Inferior parietal cortex (tissue), 1 donor: ENCODE measurements at regions not wholly inside any gene's neighbourhood (a gene's known extent, or its start where the extent isn't known, plus 50 kb on each side); places are given as distances from the start of the nearest gene placed in this dataset.
"Not testable (repeated sequence)": the region's sequence is repeated elsewhere in the genome, so short reads cannot be mapped to it uniquely, and the experiment has no call there.

Experiments used
- DNase-seq: peaks from one replicate; pipeline ENCODE4 v3.0.0-alpha.2; 2016; ENCODE audit errors: extremely low spot score

GRCh38 chr10:28135258-28135657, 136.4 kb upstream of the ODAD2 start:
- DNase-seq: no peak

DNA sequence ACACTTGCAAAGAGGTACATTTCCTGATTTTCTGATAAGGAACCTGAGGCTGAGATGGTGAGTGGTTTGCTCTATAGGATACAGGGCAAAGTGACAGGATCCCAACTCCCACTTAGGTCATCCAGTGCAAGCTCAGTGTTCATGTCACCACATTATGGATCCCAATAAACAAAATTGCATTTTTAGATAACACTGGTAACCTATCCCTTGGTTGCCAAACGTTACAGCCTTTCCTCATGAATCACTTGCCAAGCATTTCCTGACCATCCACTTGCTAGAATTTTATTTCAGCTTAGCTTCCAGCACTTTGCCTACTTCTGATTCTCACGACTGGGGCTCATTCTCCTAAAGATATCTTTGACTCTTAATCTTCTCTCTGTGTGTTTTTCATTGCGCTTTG, 131.4 kb upstream of the ODAD2 start:
- no peak for DNase-seq

GRCh38 chr10:28127881-28128280, 129.0 kb upstream of the ODAD2 start:
- no peak for DNase-seq

GRCh38 chr10:28125701-28126100, 126.8 kb upstream of the ODAD2 start:
- DNase-seq: no peak

GRCh38 chr10:28120795-28121194, 121.9 kb upstream of the ODAD2 start:
- no peak for DNase-seq

GRCh38 chr10:28120043-28120749, 121.3 kb upstream of the ODAD2 start:
- DNase-seq: no peak

- DNase-seq: no peak
These were observed 120.2 kb upstream of the ODAD2 start for GRCh38 chr10:28118985-28119628.

- DNase-seq: no peak
These were observed 114.3 kb upstream of the ODAD2 start for GRCh38 chr10:28113202-28113601.

GRCh38 chr10:28111712-28112111, 112.8 kb upstream of the ODAD2 start:
- DNase-seq: no peak

GRCh38 chr10:28105561-28105960, 106.7 kb upstream of the ODAD2 start:
- DNase-seq: no peak

DNA sequence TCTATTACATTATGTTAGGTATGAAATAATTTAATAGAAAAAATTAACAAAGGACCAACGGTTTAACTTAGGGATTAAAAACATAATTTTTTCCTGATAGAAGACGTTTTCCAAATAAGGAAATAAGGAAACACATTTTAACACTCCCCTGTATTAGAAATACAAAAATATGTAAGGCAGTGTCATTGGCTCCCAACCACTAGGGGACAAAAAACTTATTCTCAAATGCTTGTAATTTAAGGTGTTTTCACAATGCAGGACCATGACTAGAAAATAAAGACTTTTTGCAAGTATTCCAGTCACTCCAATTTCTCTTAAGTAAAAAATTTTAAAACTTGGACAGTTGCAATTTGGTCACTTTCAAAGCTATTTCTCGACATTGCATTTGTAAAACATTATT, 98.8 kb upstream of the ODAD2 start:
- no peak for DNase-seq

DNA sequence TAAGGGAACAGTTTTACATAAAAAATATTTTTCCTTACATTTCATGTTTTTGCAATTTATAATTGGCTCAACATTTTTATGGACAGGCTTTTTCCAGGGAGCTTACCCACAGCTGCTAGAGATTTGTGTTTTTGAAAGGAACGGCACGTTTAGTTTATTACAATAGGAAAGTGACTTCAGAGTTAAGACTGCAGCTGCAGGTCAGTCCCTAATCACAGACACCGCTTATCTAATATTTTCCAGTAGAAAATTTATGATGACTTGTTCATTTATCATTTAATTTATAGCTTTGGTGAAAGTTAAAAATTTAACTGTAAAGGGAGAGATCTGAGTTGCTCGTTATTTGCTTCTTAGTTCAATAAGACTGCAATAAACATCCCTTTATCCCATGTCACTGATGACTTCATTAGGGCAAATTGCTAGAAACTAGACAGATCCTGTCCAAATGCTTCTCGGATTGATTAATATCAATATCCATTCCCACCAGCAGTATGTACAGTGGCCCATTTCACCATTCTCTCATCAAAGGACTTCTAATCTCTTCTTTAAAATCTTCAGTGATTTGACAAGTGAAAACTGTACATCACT, 97.0 kb upstream of the ODAD2 start:
- DNase-seq: no peak

- no peak for DNase-seq
These were observed 95.2 kb upstream of the ODAD2 start for GRCh38 chr10:28094121-28094520.

GRCh38 chr10:28091913-28092312, 93.0 kb upstream of the ODAD2 start:
- DNase-seq: no peak

GRCh38 chr10:28090506-28090905, 91.6 kb upstream of the ODAD2 start:
- DNase-seq: no peak

- DNase-seq: no peak
These were observed 90.6 kb upstream of the ODAD2 start for GRCh38 chr10:28089467-28089866.

DNA sequence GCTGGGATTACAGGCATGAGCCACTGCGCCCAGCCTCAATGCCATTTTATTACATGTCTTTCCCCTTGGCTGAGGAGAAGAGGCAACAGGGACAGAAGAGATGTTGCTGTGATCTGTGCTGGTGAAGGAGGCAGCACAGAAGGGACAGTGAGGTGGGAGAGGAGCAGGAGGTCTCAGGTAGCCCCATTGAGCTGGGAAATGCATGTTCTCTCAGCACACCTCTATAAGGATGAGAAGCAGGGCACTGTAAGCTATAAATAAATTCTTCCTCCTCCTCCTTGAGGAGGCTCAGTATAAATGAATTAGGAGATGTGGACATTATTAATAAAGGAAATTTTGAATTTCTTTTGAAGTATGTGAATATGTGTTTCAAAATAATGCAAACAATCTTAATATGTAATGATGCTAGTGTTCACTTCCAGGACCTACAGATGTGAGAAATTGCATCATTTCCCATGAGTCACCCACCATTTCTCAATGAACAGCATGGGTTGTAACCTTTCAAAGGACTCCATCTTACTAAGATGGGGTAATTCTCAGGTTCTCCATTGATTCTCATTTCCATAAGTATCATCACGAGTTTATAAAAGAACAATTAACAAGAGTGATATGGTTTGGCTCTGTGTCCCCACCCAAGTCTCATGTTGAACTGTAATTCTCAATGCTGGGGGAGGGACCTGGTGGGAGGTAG, 88.9 kb upstream of the ODAD2 start:
- DNase-seq: no peak

DNA sequence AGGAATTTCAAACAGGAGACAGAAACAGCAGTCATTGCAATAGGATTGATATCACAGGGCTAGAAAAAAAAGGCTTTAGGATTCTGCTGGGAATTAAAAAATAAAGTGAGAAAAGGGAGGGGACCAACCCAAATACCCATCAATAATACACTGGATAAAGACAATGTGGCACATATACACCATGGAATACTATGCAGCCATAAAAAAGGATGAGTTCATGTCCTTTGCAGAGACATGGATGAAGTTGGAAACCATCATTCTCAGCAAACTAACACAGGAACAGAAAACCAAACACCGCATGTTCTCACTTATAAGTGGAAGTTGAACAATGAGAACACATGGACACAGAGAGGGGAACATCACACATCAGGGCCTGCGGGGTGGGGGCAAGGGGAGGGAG, 86.9 kb upstream of the ODAD2 start:
- not testable (repeated sequence) for DNase-seq

DNA sequence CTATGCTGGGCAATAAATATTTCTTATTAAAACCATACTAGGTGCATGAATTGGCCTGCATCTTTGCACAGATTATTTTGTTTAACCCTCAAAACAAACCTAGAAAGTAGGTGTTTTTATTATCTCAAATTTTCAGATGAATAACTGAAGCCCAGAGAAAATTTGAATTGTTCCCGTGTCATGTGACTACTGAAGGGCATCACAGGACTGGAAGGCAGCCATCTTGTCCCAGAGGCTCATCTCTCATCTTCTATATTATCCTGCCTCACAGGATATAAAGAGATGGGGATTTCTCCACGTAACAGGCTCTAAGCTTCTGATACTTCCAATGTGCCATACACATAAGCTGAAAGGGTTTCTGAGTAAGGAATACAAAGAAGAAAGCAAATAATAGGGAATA, 84.0 kb upstream of the ODAD2 start:
- no peak for DNase-seq

DNA sequence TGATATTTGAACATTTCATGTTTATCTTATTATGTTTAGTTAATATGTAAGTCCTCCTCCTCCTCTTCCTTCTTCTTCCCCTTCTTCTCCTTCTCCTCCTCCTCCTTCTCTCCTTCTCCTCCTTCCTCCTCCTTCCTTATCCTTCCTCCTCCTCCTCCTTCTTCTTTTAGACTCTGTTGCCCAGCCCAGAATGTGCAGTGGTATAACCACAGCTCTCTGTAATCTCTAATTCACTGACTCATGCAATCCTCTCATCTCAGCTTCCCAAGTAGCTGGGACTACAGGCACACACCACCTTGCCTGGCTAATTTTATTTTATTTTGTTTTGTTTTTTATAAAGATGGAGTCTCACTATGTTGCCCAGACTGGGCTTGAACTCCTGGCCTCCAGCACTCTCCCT, 83.4 kb upstream of the ODAD2 start:
- no peak for DNase-seq

DNA sequence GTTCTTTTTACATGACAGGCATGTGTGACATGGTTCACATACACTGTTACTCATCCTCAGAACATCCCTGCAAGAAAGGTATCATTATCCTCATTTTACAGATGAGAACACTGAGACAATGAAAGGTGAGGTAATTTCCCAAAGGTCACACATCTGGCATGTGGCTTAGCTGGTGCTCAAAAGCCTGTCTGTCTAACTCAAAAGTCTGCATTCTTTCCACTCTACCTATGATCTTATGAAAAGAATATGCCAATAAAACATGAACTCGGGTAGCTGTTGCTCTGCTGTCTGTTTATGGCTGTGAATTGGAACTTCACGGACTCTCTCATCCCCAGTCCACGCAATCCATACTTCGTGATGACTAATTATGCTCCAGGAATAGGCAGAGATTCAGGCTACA, 79.0 kb upstream of the ODAD2 start:
- DNase-seq: no peak

GRCh38 chr10:28075424-28075823, 76.5 kb upstream of the ODAD2 start:
- DNase-seq: no peak

GRCh38 chr10:28072573-28072972, 73.7 kb upstream of the ODAD2 start:
- no peak for DNase-seq
